Activated CD4-positive, alpha-beta T cell treated with anti-CD3 and anti-CD28 coated beads, Interleukin-2, amount 10 ng/mL, durations not matched to agents 7 days and 5 days (primary cell): ENCODE measurements at regions not wholly inside any gene's neighbourhood (a gene's known extent, or its start where the extent isn't known, plus 50 kb on each side); places are given as distances from the start of the nearest gene placed in this dataset.
"Not testable (repeated sequence)": the region's sequence is repeated elsewhere in the genome, so short reads cannot be mapped to it uniquely, and the experiment has no call there.

Experiments used
- CTCF ChIA-PET: fragments of 350-600 bp; sonication (Branson Sonifier 250); formaldehyde crosslinking; loops from one replicate; lab custom pipeline; 2021; ENCODE audit warnings: antibody characterized with exemption; lab: Charles Lee
- POLR2A ChIA-PET: fragments of 350-600 bp; sonication (Branson Sonifier 250); formaldehyde crosslinking; loops from one replicate; lab custom pipeline; 2021; ENCODE audit warnings: antibody characterized with exemption; lab: Charles Lee
- DNase-seq: peaks from one replicate; pipeline ENCODE4 v3.0.0-alpha.2; 2020
- H3K27ac Mint-ChIP-seq: one replicate; pipeline ENCODE4 v1.8.0; 2021; ENCODE audit warnings: mild to moderate bottlenecking, moderate library complexity, mixed read lengths
- H3K27me3 Mint-ChIP-seq: one replicate; pipeline ENCODE4 v1.8.0; 2021; ENCODE audit warnings: mixed read lengths
- H3K36me3 Mint-ChIP-seq: one replicate; pipeline ENCODE4 v1.8.0; 2021; ENCODE audit warnings: low read depth, mixed read lengths
- H3K4me1 Mint-ChIP-seq: one replicate; pipeline ENCODE4 v1.8.0; 2021; ENCODE audit warnings: mixed read lengths
- H3K4me3 Mint-ChIP-seq: one replicate; pipeline ENCODE4 v1.8.0; 2021; ENCODE audit warnings: mild to moderate bottlenecking, moderate library complexity, mixed read lengths
- H3K9me3 Mint-ChIP-seq: one replicate; pipeline ENCODE4 v1.8.0; 2021; ENCODE audit warnings: mixed read lengths

DNA sequence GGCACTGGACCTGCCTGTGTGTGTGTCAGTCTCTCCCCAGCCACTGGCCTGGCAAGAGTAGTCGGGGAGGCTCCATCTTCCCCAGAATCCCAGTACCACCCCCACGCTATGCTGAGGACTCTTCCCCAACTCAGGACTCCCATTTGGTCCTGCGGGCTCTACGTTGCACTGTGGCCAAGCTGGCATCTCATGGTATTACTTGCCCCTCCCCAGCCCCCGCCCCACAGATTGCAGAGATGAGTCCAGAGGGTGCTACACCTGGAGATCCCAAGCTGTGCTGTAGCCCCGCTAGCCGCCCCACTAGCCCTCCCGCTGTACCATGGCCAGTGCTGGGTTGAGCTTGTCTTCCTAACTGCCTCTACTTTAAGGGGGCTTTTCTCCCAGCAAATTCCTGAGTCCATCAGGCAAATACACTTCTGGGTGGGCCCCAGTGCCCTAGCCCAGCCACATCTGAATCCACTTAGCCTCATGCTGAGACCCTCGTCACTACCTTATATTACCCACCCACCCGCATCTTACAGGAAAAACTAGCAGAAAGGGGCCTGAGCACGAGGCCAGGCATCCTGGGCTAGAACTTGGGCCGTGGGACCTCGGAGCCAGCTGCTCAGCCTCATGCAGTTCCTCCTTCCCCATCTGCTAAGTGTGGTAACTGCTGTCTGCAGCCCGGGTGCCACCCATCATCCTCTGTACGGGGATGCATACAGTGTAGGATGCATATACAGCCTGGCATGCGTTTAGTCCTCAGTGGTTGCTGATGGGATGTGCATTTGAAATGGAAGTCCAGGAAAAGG, 65.8 kb upstream of the CACUL1 start:
- no peaks in the 10 kb centered on the region for H3K4me1 Mint-ChIP-seq
- H3K36me3 Mint-ChIP-seq: no peaks in the 10 kb centered on the region
- no peaks in the 10 kb centered on the region for H3K27me3 Mint-ChIP-seq
- no peak for DNase-seq
- no peak overlapping the region for H3K27ac Mint-ChIP-seq
- ChIA-PET CTCF (interaction anchor here (0.7 kb wide), 1 partner anchor 10 kb away, joined by 3 read pairs; no protein-coding TSS in a partner anchor), POLR2A (no interaction called here)
- H3K9me3 Mint-ChIP-seq: no peaks in the 10 kb centered on the region
- H3K4me3 Mint-ChIP-seq: no peak overlapping the region

- Mint-ChIP-seq H3K36me3 (no peaks in the 10 kb centered on the region), H3K4me1 (no peaks in the 10 kb centered on the region), H3K27ac (no peak overlapping the region), H3K9me3 (peaks cover 5% of the 10 kb centered on the region), H3K4me3 (no peak overlapping the region), H3K27me3 (no peaks in the 10 kb centered on the region)
- ChIA-PET CTCF (interaction anchor here (1.1 kb wide), 1 partner anchor 12 kb away, joined by 3 read pairs; no protein-coding TSS in a partner anchor), POLR2A (no interaction called here)
- DNase-seq: no peak
Measured at GRCh38 chr10:118823256-118823907, 68.6 kb upstream of the CACUL1 start.

GRCh38 chr10:118827053-118827452, 72.3 kb upstream of the CACUL1 start:
- no peak overlapping the region for H3K27ac Mint-ChIP-seq
- no peaks in the 10 kb centered on the region for H3K27me3 Mint-ChIP-seq
- no peak for DNase-seq
- ChIA-PET CTCF (interaction anchor here (1.0 to 1.7 kb wide), 3 partner anchors 10 to 27 kb away, joined by 3 to 5 read pairs (median 3); no protein-coding TSS in a partner anchor), POLR2A (no interaction called here)
- H3K9me3 Mint-ChIP-seq: peaks cover 5% of the 10 kb centered on the region
- no peaks in the 10 kb centered on the region for H3K36me3 Mint-ChIP-seq
- peaks cover 2% of the 10 kb centered on the region for H3K4me1 Mint-ChIP-seq
- no peak overlapping the region for H3K4me3 Mint-ChIP-seq

DNA sequence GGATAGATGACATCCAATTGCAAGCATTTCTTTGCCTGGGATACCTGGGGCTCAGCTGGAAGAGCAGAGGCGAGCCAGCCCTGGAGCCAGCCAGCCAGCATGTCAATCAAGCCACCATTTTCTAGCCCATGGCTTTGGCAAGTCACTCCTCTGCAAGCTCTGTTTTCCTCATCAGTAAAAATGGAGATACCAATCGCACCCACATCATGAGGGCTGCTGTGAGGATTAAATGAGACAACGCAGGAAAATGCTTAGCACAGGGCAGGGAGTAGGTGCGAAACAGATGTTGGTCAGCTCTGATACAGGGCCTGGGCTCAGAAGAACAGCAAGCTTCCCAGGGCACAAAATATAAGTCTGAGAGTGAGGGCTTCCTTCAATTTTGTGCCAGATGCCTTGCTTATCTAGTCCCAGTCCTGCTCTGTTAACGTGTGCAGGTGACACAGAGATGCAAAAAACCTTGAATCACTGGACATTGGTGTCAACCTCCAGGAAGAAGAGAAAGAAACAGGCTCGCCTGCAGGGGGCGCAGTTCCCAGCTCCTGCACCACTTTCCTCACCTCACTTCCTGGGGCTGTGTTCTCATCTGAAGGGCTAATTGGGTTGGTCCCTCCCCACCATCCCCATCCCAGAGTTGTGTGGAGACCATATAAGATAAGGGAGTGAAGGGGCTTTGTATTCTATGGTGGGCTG, 72.8 kb upstream of the CACUL1 start:
- ChIA-PET CTCF (interaction anchor here (0.6 to 1.7 kb wide), 4 partner anchors 10 to 142 kb away, joined by 3 to 5 read pairs (median 4); no protein-coding TSS in a partner anchor), POLR2A (no interaction called here)
- no peaks in the 10 kb centered on the region for H3K36me3 Mint-ChIP-seq
- no peak overlapping the region for H3K27ac Mint-ChIP-seq
- DNase-seq: no peak
- H3K27me3 Mint-ChIP-seq: no peaks in the 10 kb centered on the region
- H3K4me3 Mint-ChIP-seq: no peak overlapping the region
- peaks cover 7% of the 10 kb centered on the region for H3K4me1 Mint-ChIP-seq
- peaks cover 5% of the 10 kb centered on the region for H3K9me3 Mint-ChIP-seq

- Mint-ChIP-seq H3K4me1 (peaks cover 7% of the 10 kb centered on the region), H3K27me3 (no peaks in the 10 kb centered on the region), H3K27ac (no peak overlapping the region), H3K36me3 (no peaks in the 10 kb centered on the region), H3K4me3 (no peak overlapping the region), H3K9me3 (peaks cover 5% of the 10 kb centered on the region)
- ChIA-PET CTCF (interaction anchor here (0.6 to 0.7 kb wide), 2 partner anchors 50 to 730 kb away, joined by 3 to 8 read pairs; no protein-coding TSS in a partner anchor), POLR2A (interaction anchor here (0.6 kb wide), 1 partner anchor 10 kb away, joined by 7 read pairs; no protein-coding TSS in a partner anchor)
- DNase-seq: no peak
Measured at GRCh38 chr10:118832241-118832651, 77.5 kb upstream of the CACUL1 start.

- DNase-seq, H3K9me3 Mint-ChIP-seq, H3K27ac Mint-ChIP-seq, POLR2A ChIA-PET, H3K4me3 Mint-ChIP-seq, H3K36me3 Mint-ChIP-seq, H3K27me3 Mint-ChIP-seq, H3K4me1 Mint-ChIP-seq: not testable (repeated sequence)
- CTCF ChIA-PET: interaction anchor here (1.0 kb wide), 1 partner anchor 119 kb away, joined by 3 read pairs; no protein-coding TSS in a partner anchor
Measured at GRCh38 chr10:118834370-118834769, 79.6 kb upstream of the CACUL1 start.

DNA sequence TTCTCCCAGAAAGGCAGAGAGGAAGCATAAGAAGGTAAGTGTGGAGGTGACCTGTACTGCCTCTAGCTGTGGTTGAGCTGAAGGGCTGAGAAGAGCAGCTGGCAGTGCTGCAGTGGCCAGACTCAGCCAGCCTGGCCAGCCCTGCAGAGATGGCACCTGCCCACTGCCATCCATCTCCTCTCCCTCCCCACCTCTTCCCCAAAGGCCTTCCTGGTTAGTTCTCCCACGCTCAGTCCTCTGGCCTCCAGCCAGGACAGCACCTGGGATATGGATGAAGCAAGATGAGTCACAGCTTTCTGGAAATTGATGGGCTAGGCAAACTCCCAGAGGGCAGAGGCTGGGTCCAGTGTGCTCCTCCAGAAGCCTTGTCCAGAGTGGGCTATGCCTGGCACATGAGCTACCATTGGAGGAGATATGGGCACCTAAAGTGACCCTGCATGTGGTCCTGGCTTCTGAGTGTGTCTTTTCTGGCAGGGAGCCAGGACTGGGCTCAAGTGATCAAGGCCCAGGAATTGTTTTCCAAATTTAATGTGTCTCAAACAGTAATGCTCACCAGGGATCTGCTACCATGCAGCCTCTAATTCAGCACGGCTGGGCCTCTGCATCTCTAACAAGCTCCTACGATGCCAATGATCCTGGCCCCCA, 81.0 kb upstream of the CACUL1 start:
- POLR2A ChIA-PET: no interaction called here
- Mint-ChIP-seq H3K4me1 (peaks cover 14% of the 10 kb centered on the region), H3K36me3 (no peaks in the 10 kb centered on the region), H3K4me3 (no peak overlapping the region), H3K9me3 (peaks cover 3% of the 10 kb centered on the region), H3K27ac (no peak overlapping the region), H3K27me3 (no peaks in the 10 kb centered on the region)
- DNase-seq: no peak
- CTCF ChIA-PET: interaction anchor here (0.8 to 1.1 kb wide), 2 partner anchors 13 to 23 kb away, joined by 3 read pairs; no protein-coding TSS in a partner anchor

GRCh38 chr10:118838364-118838763, 83.6 kb upstream of the CACUL1 start:
- CTCF ChIA-PET: no interaction called here
- POLR2A ChIA-PET: no interaction called here
- H3K4me3 Mint-ChIP-seq: no peak overlapping the region

DNA sequence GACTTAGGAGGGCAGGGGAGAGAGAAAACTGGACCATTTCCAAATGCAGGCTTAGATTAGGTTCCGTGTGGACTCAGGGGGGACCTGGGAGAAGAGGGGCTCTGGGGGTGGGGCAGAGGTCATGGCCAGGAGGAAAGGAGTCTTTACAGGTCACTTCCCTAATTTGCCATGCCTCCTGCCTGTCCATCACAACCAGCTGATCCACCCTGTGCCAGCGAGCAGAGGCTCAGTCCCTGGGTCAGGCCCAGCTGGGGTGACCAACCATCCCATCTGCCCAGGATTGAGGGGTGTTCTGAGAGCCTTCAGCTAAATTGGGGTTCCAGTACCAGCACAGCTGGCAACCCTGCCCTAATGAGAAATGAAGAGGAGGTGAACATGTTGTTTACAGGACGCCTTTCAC, 84.6 kb upstream of the CACUL1 start:
- Mint-ChIP-seq H3K36me3 (no peaks in the 10 kb centered on the region), H3K9me3 (peaks cover 3% of the 10 kb centered on the region), H3K27me3 (no peaks in the 10 kb centered on the region), H3K4me3 (no peak overlapping the region), H3K27ac (no peak overlapping the region), H3K4me1 (peaks cover 6% of the 10 kb centered on the region)
- POLR2A ChIA-PET: no interaction called here
- no peak for DNase-seq
- CTCF ChIA-PET: no interaction called here

More at GRCh38 chr10:118838364-118838763, 83.6 kb upstream of the CACUL1 start:
- Mint-ChIP-seq H3K4me1 (peaks cover 6% of the 10 kb centered on the region), H3K27me3 (no peaks in the 10 kb centered on the region), H3K27ac (no peak overlapping the region), H3K9me3 (peaks cover 3% of the 10 kb centered on the region), H3K36me3 (no peaks in the 10 kb centered on the region)
- DNase-seq: no peak

GRCh38 chr10:118840071-118840775, 85.5 kb upstream of the CACUL1 start:
- Mint-ChIP-seq H3K9me3 (peaks cover 3% of the 10 kb centered on the region), H3K4me3 (no peak overlapping the region), H3K36me3 (no peaks in the 10 kb centered on the region), H3K27me3 (no peaks in the 10 kb centered on the region), H3K4me1 (peaks cover 6% of the 10 kb centered on the region), H3K27ac (no peak overlapping the region)
- ChIA-PET POLR2A (no interaction called here), CTCF (interaction anchor here (1.6 kb wide), 1 partner anchor 12 kb away, joined by 5 read pairs; no protein-coding TSS in a partner anchor)
- no peak for DNase-seq

DNA sequence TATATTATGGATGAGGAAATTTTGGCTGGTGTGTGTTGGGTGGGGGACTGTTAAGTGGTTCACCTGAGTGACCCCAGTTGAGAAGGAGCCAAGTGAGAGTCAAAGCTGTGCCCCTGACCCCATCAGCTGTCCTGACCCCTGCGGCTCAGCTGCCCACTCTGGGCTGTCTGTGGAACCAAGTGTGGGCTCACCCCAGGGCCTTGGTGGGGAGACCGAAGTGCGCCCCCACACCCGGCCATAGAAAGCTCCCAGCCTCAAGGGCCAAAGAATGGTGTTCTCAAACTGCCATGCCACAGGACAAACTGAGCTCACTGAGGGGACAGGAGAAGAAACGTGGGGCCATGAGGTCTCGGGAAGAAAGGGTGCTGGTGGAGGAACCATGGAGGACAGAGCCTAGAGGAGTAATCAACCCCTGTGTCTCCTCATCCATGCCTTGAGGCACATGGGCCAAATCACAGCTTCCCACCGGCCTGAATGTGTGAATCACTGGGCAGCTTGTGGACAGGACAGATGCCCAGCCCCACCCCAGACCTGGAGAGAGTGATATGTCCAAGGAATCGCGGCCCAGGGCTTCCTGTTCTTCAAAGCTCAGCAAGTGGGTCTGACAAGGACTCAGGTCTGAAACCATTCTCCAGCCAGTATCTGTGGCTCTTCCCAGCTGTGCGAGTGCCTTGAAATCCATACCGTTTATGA, 86.2 kb upstream of the CACUL1 start:
- Mint-ChIP-seq H3K36me3 (no peaks in the 10 kb centered on the region), H3K27me3 (peaks cover 2% of the 10 kb centered on the region), H3K9me3 (peaks cover 3% of the 10 kb centered on the region), H3K27ac (no peak overlapping the region), H3K4me1 (peaks cover 6% of the 10 kb centered on the region), H3K4me3 (no peak overlapping the region)
- ChIA-PET CTCF (interaction anchor here (0.8 to 1.6 kb wide), 2 partner anchors 13 to 15 kb away, joined by 3 to 5 read pairs; no protein-coding TSS in a partner anchor), POLR2A (no interaction called here)
- DNase-seq: no peak
